IMR-90 (cell line): ENCODE measurements at regions not wholly inside any gene's neighbourhood (a gene's known extent, or its start where the extent isn't known, plus 50 kb on each side); places are given as distances from the start of the nearest gene placed in this dataset.

ENCODE experiments used
- ATAC-seq: fragments of 200-7000 bp; cut with Tn5 transposase; 2 replicates; pipeline ENCODE4 v1.9.1; 2020; ENCODE audit warnings: low read depth, mild to moderate bottlenecking, moderate library complexity
- BruUV-seq: library from RNA; stranded (reverse); fragments of 400-500 nt; replicated peaks from 2 replicates; lab custom pipeline; 2021; lab: Mats Ljungman, UMichigan
- CTCF ChIA-PET: fragments of 300-600 bp; formaldehyde crosslinking; extraction: SDS; loops from one replicate; lab custom pipeline; 2021; ENCODE audit warnings: antibody characterized with exemption; lab: Yijun Ruan, JAX
- POLR2A ChIA-PET: fragments of 300-600 bp; sonication (Branson Sonifier 250); formaldehyde crosslinking; loops from one replicate; lab custom pipeline; 2022; ENCODE audit warnings: antibody characterized with exemption; ENCODE audit not compliant: unreplicated experiment; lab: Charles Lee
- DNase-seq: peaks from one replicate; pipeline ENCODE4 v3.0.0; 2013
- H2AFZ ChIP-seq: replicated peaks from 2 replicates; pipeline ENCODE3; 2013; ENCODE audit warnings: low read length, mild to moderate bottlenecking; ENCODE audit not compliant: poor library complexity
- H2AK5ac ChIP-seq: 2 replicates; pipeline ENCODE4 v1.6.1; 2013; ENCODE audit warnings: low read depth, low read length, inconsistent platforms
- H2AK9ac ChIP-seq: replicated peaks from 2 replicates; pipeline ENCODE3; 2013; ENCODE audit warnings: mild to moderate bottlenecking, low read depth, low read length, moderate library complexity; ENCODE audit not compliant: poor library complexity
- H2BK120ac ChIP-seq: 2 replicates; pipeline ENCODE4 v1.6.1; 2013; ENCODE audit warnings: low read depth, low read length, inconsistent platforms
- H2BK15ac ChIP-seq: 3 replicates; pipeline ENCODE4 v1.6.1; 2013; ENCODE audit warnings: low read depth, low read length, inconsistent platforms
- H2BK20ac ChIP-seq: 2 replicates; pipeline ENCODE4 v1.6.1; 2013; ENCODE audit warnings: low read depth, mild to moderate bottlenecking, inconsistent platforms, low read length, moderate library complexity
- H2BK5ac ChIP-seq: 2 replicates; pipeline ENCODE4 v1.6.1; 2013; ENCODE audit warnings: mild to moderate bottlenecking, low read depth, low read length, inconsistent platforms; ENCODE audit not compliant: poor library complexity, severe bottlenecking
- H3K14ac ChIP-seq: replicated peaks from 2 replicates; pipeline ENCODE4 v1.6.1; 2013; ENCODE audit warnings: low read depth, low read length, inconsistent platforms
- H3K18ac ChIP-seq: 2 replicates; pipeline ENCODE4 v1.6.1; 2013; ENCODE audit warnings: low read depth, low read length, control low read depth
- H3K23ac ChIP-seq: 2 replicates; pipeline ENCODE4 v1.6.1; 2013; ENCODE audit warnings: low read depth, low read length, inconsistent platforms
- H3K27ac ChIP-seq: 2 replicates; pipeline ENCODE4 v1.5.1; 2013; ENCODE audit warnings: mild to moderate bottlenecking, control low read depth, low read length; ENCODE audit not compliant: insufficient read depth
- H3K27me3 ChIP-seq: 2 replicates; pipeline ENCODE4 v1.6.1; 2013; ENCODE audit warnings: low read length; ENCODE audit not compliant: control insufficient read depth, insufficient read depth
- H3K36me3 ChIP-seq: 2 replicates; pipeline ENCODE4 v1.6.1; 2013; ENCODE audit warnings: low read length, mixed read lengths; ENCODE audit not compliant: control insufficient read depth, insufficient read depth
- H3K4ac ChIP-seq: 2 replicates; pipeline ENCODE4 v1.6.1; 2013; ENCODE audit warnings: low read depth, low read length, inconsistent platforms
- H3K4me1 ChIP-seq: 2 replicates; pipeline ENCODE4 v1.6.1; 2013; ENCODE audit warnings: low read length, mixed read lengths; ENCODE audit not compliant: control insufficient read depth, insufficient read depth
- H3K4me2 ChIP-seq: 2 replicates; pipeline ENCODE4 v1.6.1; 2013; ENCODE audit warnings: low read depth, mild to moderate bottlenecking, control low read depth, low read length, moderate library complexity
- H3K4me3 ChIP-seq: 2 replicates; pipeline ENCODE4 v1.5.1; 2013; ENCODE audit warnings: low read depth, mild to moderate bottlenecking, control low read depth, low read length, moderate library complexity; ENCODE audit not compliant: insufficient read depth
- H3K56ac ChIP-seq: 2 replicates; pipeline ENCODE4 v1.6.1; 2013; ENCODE audit warnings: low read length, inconsistent platforms; ENCODE audit not compliant: insufficient read depth; ENCODE audit errors: extremely low read depth
- H3K79me1 ChIP-seq, 2 experiments: 2 replicates each; pipeline ENCODE4 v1.6.1; 2013; ENCODE audit warnings: low read length in 2 of 2, inconsistent platforms in 1 of 2, low read depth in 1 of 2
- H3K9ac ChIP-seq: 2 replicates; pipeline ENCODE4 v1.6.1; 2013; ENCODE audit warnings: low read depth, low read length, control low read depth
- H3K9me1 ChIP-seq: 2 replicates; pipeline ENCODE4 v1.6.1; 2013; ENCODE audit warnings: low read length, inconsistent platforms; ENCODE audit not compliant: insufficient read depth
- H3K9me3 ChIP-seq: 2 replicates; pipeline ENCODE4 v1.6.1; 2013; ENCODE audit warnings: low read length; ENCODE audit not compliant: control insufficient read depth, insufficient read depth
- H4K20me1 ChIP-seq: 2 replicates; pipeline ENCODE4 v1.6.1; 2013; ENCODE audit warnings: low read length, inconsistent platforms; ENCODE audit not compliant: insufficient read depth
- H4K5ac ChIP-seq: 2 replicates; pipeline ENCODE4 v1.6.1; 2013; ENCODE audit warnings: mild to moderate bottlenecking, low read depth, low read length, control low read depth
- H4K8ac ChIP-seq, 2 experiments: 2 replicates each; pipeline ENCODE4 v1.6.1; 2013; ENCODE audit warnings: low read depth in 2 of 2, low read length in 2 of 2, control low read depth in 1 of 2, inconsistent platforms in 1 of 2
- H4K91ac ChIP-seq: 2 replicates; pipeline ENCODE4 v1.6.1; 2013; ENCODE audit warnings: low read depth, low read length, inconsistent platforms; ENCODE audit not compliant: insufficient read depth
- RCOR1 ChIP-seq: IDR thresholded peaks from 2 replicates; pipeline ENCODE4 v1.6.1; 2012; ENCODE audit warnings: mild to moderate bottlenecking, low read length, improper control_type of control experiment; ENCODE audit not compliant: insufficient replicate concordance
- SMC3 ChIP-seq: fragments of 150-350 bp; IDR thresholded peaks from 2 replicates; pipeline ENCODE4 v1.6.1; 2016; ENCODE audit warnings: low read depth, mild to moderate bottlenecking, antibody characterized with exemption, low read length, moderate library complexity
- WGBS, 2 experiments: methylation state at CpG; one replicate each; pipeline versions ENCODE4 v1.1.5 to v1.1.7; 2013; ENCODE audit warnings: missing lambda C conversion rate in 2 of 2; ENCODE audit not compliant: insufficient read length in 1 of 2; ENCODE audit errors: extremely low coverage in 2 of 2; 5-methylcytosine and 5-hydroxymethylcytosine counted together
- dilution Hi-C: fragments of 300-500 bp; cut with HindIII; formaldehyde crosslinking; loops from one replicate; pipeline ENCODE4 v1.14.3; 2018; ENCODE audit warnings: low sequenced_read_pairs; ENCODE audit not compliant: unreplicated experiment
- in situ Hi-C: fragments of 300-500 bp; cut with MboI; formaldehyde crosslinking; loops from 3 replicates; pipeline ENCODE4 v1.14.3; 2019; ENCODE audit warnings: low sequenced_read_pairs, inconsistent platforms, mixed read lengths
- intact Hi-C: fragments of 100-400 bp; cut with micrococcal nuclease; formaldehyde crosslinking; loops from 2 replicates; pipeline ENCODE4 v1.10.0; 2022

DNA sequence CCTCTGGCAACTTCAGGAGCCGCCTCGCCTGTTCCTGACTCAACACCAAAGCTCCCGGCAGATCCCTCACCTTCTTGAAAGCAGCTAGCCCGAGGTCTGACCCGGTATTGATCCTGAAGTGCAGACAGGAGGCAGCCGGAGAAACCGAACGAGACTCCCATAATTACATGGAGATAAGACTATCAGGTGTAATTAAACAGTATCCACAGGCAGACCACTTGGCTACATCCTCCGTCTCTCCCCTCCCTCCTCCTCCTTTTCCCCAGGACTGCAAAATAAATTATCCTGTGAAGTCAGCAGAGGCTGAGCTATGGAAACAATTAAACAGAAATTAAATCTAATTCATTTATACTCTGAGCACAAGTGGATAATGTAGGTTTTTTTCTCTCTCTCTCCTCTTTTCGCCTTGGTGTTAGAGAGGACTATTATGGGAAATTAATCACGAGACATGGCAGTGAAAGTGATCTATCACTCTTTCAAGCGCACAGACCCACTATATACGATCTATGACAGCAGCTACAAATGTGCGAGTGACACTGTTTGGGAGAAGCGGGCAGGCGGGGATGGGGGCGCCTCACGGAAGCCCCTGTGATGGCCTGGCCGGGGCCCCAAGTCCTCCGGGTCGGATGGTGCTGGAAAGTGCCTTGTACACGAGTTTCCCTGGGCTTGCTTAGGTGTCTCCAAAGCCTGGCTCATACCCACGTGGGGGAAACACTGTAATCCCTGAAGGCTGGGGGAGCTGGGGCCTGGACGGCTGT is 92.8 kb downstream of the RBFOX3 start:
- 0 out of 2 replicates have a peak, but pooled peaks cover 3% of the 10 kb centered on the region for H3K9me1 ChIP-seq
- no peak overlapping the region for H4K8ac ChIP-seq
- no peaks in the 10 kb centered on the region for H4K20me1 ChIP-seq
- H4K5ac ChIP-seq: no peak overlapping the region
- no peak overlapping the region for H2AFZ ChIP-seq
- no peak overlapping the region for H2BK20ac ChIP-seq
- H3K4me3 ChIP-seq: no peak overlapping the region
- no peak overlapping the region for H3K27ac ChIP-seq
- TF ChIP-seq SMC3 (no peak), RCOR1 (no peak)
- DNase-seq (no peak), ATAC-seq (no peak)
- dilution Hi-C loops: no loop called here
- no TSS peak for BruUV-seq
- H3K36me3 ChIP-seq: no peaks in the 10 kb centered on the region
- no peak overlapping the region for H3K18ac ChIP-seq
- H3K4ac ChIP-seq: no peak overlapping the region
- no peak overlapping the region for H2BK120ac ChIP-seq
- no peaks in the 10 kb centered on the region for H3K79me1 ChIP-seq
- CTCF ChIA-PET: no interaction called here
- peaks cover 16% of the 10 kb centered on the region for H3K9me3 ChIP-seq
- no peak overlapping the region for H2AK9ac ChIP-seq
- H2AK5ac ChIP-seq: no peak overlapping the region
- in situ Hi-C loops: no loop called here
- H4K91ac ChIP-seq: no peak overlapping the region
- no peak overlapping the region for H2BK5ac ChIP-seq
- no peak overlapping the region for H3K9ac ChIP-seq
- H2BK15ac ChIP-seq: no peak overlapping the region
- intact Hi-C loops: no loop called here
- H3K23ac ChIP-seq: no peak overlapping the region
- no peak overlapping the region for H3K14ac ChIP-seq
- no peak overlapping the region for H3K56ac ChIP-seq
- no peaks in the 10 kb centered on the region for H3K4me1 ChIP-seq
- 13% methylated on average over 3 of the region's 24 CpGs; no CpG with 5 or more reads in 1 of the 2 experiments for WGBS, 2 experiments
- no peak overlapping the region for H3K4me2 ChIP-seq
- H3K27me3 ChIP-seq: peaks cover 4% of the 10 kb centered on the region; the same call in 1 of the 2 replicates
- POLR2A ChIA-PET: no interaction called here
